H9 (cell line): ENCODE measurements at regions not wholly inside any gene's neighbourhood (a gene's known extent, or its start where the extent isn't known, plus 50 kb on each side); places are given as distances from the start of the nearest gene placed in this dataset.

Experiments
- DNase-seq: peaks from one replicate; pipeline ENCODE4 v3.0.0-alpha.2; 2017
- H2AFZ ChIP-seq: one replicate; pipeline ENCODE4 v1.6.1; 2013; ENCODE audit warnings: mild to moderate bottlenecking, low read length, control low read depth, moderate library complexity
- H2AK5ac ChIP-seq: 2 replicates; pipeline ENCODE4 v1.6.1; 2013; ENCODE audit warnings: low read length, control low read depth, mixed read lengths; ENCODE audit not compliant: insufficient read length
- H2BK120ac ChIP-seq: one replicate; pipeline ENCODE4 v1.6.1; 2013; ENCODE audit warnings: low read depth, mild to moderate bottlenecking, low read length, control low read depth, inconsistent platforms; ENCODE audit not compliant: poor library complexity, severe bottlenecking
- H2BK12ac ChIP-seq: 2 replicates; pipeline ENCODE4 v1.6.1; 2013; ENCODE audit warnings: low read length, control low read depth, mixed read lengths, low read depth; ENCODE audit not compliant: insufficient read length
- H2BK15ac ChIP-seq: 2 replicates; pipeline ENCODE4 v1.6.1; 2013; ENCODE audit warnings: low read depth, low read length, control low read depth
- H2BK20ac ChIP-seq: one replicate; pipeline ENCODE4 v1.6.1; 2013; ENCODE audit warnings: low read depth, mild to moderate bottlenecking, low read length, control low read depth, inconsistent platforms; ENCODE audit not compliant: poor library complexity, severe bottlenecking
- H2BK5ac ChIP-seq: 2 replicates; pipeline ENCODE4 v1.6.1; 2013; ENCODE audit warnings: low read length, control low read depth, mixed read lengths; ENCODE audit not compliant: insufficient read length
- H3K14ac ChIP-seq: 2 replicates; pipeline ENCODE4 v1.6.1; 2013; ENCODE audit warnings: low read length, control low read depth; ENCODE audit not compliant: insufficient read depth
- H3K18ac ChIP-seq: 2 replicates; pipeline ENCODE4 v1.6.1; 2013; ENCODE audit warnings: low read depth, mild to moderate bottlenecking, mixed read lengths, low read length, control low read depth; ENCODE audit not compliant: insufficient read length
- H3K23ac ChIP-seq: 2 replicates; pipeline ENCODE4 v1.6.1; 2013; ENCODE audit warnings: low read length, control low read depth, mixed read lengths, low read depth; ENCODE audit not compliant: insufficient read length
- H3K23me2 ChIP-seq: 2 replicates; pipeline ENCODE4 v1.6.1; 2013; ENCODE audit warnings: low read depth, mild to moderate bottlenecking, mixed read lengths, low read length, control low read depth; ENCODE audit not compliant: insufficient read length, poor library complexity, severe bottlenecking
- H3K27ac ChIP-seq: 2 replicates; pipeline ENCODE4 v1.5.1; 2013; ENCODE audit warnings: low read length, control low read depth, mixed read lengths, low read depth; ENCODE audit not compliant: insufficient read length
- H3K27me3 ChIP-seq: 2 replicates; pipeline ENCODE4 v1.6.1; 2013; ENCODE audit warnings: low read length, control low read depth, inconsistent platforms; ENCODE audit not compliant: insufficient read depth
- H3K4ac ChIP-seq: 2 replicates; pipeline ENCODE4 v1.6.1; 2013; ENCODE audit warnings: low read depth, mild to moderate bottlenecking, control low read depth, inconsistent platforms, low read length, moderate library complexity
- H3K4me1 ChIP-seq: 2 replicates; pipeline ENCODE4 v1.6.1; 2013; ENCODE audit warnings: low read length, control low read depth, inconsistent platforms; ENCODE audit not compliant: insufficient read depth
- H3K4me2 ChIP-seq: 2 replicates; pipeline ENCODE4 v1.6.1; 2013; ENCODE audit warnings: low read length, control low read depth, mixed read lengths; ENCODE audit not compliant: insufficient read length, insufficient read depth
- H3K56ac ChIP-seq: 2 replicates; pipeline ENCODE4 v1.6.1; 2013; ENCODE audit warnings: low read depth, mild to moderate bottlenecking, mixed read lengths, low read length, control low read depth; ENCODE audit not compliant: insufficient read length
- H3K79me1 ChIP-seq: 2 replicates; pipeline ENCODE4 v1.6.1; 2013; ENCODE audit warnings: low read depth, mild to moderate bottlenecking, moderate library complexity, low read length, control low read depth, inconsistent platforms; ENCODE audit not compliant: insufficient read depth, poor library complexity, severe bottlenecking
- H3K79me2 ChIP-seq: 2 replicates; pipeline ENCODE4 v1.6.1; 2013; ENCODE audit warnings: low read length, control low read depth, inconsistent platforms; ENCODE audit not compliant: insufficient read depth
- H3K9ac ChIP-seq: 2 replicates; pipeline ENCODE4 v1.6.1; 2013; ENCODE audit warnings: low read length, control low read depth, mixed read lengths; ENCODE audit not compliant: insufficient read length; ENCODE audit errors: extremely low read depth
- H3K9me3 ChIP-seq: one replicate; pipeline ENCODE4 v1.6.1; 2013; ENCODE audit warnings: low read depth, low read length, inconsistent platforms; ENCODE audit not compliant: control insufficient read depth
- H3T11ph ChIP-seq: one replicate; pipeline ENCODE4 v1.6.1; 2013; ENCODE audit warnings: mild to moderate bottlenecking, low read length, control low read depth, inconsistent platforms
- H4K20me1 ChIP-seq: one replicate; pipeline ENCODE4 v1.6.1; 2013; ENCODE audit not compliant: control insufficient read depth, insufficient read length, insufficient read depth
- H4K5ac ChIP-seq: 2 replicates; pipeline ENCODE4 v1.6.1; 2013; ENCODE audit warnings: low read depth, mild to moderate bottlenecking, mixed read lengths, low read length, control low read depth; ENCODE audit not compliant: insufficient read length
- H4K8ac ChIP-seq: replicated peaks from 2 replicates; pipeline ENCODE4 v1.6.1; 2013; ENCODE audit warnings: low read length, control low read depth, mixed read lengths, low read depth; ENCODE audit not compliant: insufficient read length
- H4K91ac ChIP-seq: 2 replicates; pipeline ENCODE4 v1.6.1; 2013; ENCODE audit warnings: low read depth, mild to moderate bottlenecking, moderate library complexity, mixed read lengths, low read length, control low read depth; ENCODE audit not compliant: insufficient read length
- H3K27ac Mint-ChIP-seq, 3 experiments: 2 replicates in 2 of 3; 3 replicates in 1 of 3; pipeline ENCODE4 v1.8.0; 2020 to 2021; ENCODE audit warnings: mixed read lengths in 3 of 3, mild to moderate bottlenecking in 1 of 3, moderate library complexity in 1 of 3
- H3K27me3 Mint-ChIP-seq: 2 replicates; pipeline ENCODE4 v1.8.0; 2021; ENCODE audit warnings: low read depth, mild to moderate bottlenecking, moderate library complexity, mixed read lengths
- H3K36me3 Mint-ChIP-seq, 3 experiments: 2 replicates in 2 of 3; 3 replicates in 1 of 3; pipeline ENCODE4 v1.8.0; 2020 to 2021; ENCODE audit warnings: low read depth in 3 of 3, mixed read lengths in 3 of 3; ENCODE audit not compliant: insufficient read depth in 1 of 3
- H3K4me1 Mint-ChIP-seq, 2 experiments: 2 replicates each; pipeline ENCODE4 v1.8.0; 2020; ENCODE audit warnings: mixed read lengths in 2 of 2
- H3K4me3 Mint-ChIP-seq, 2 experiments: 2 replicates in 1 of 2; 3 replicates in 1 of 2; pipeline ENCODE4 v1.8.0; 2020 to 2021; ENCODE audit warnings: mild to moderate bottlenecking in 2 of 2, mixed read lengths in 2 of 2, moderate library complexity in 1 of 2
- H3K9me3 Mint-ChIP-seq, 2 experiments: 2 replicates in 1 of 2; 3 replicates in 1 of 2; pipeline ENCODE4 v1.8.0; 2020; ENCODE audit warnings: mild to moderate bottlenecking in 2 of 2, mixed read lengths in 2 of 2, moderate library complexity in 1 of 2
- CTCF ChIP-seq: fragments of 200-600 bp; sonication (generic); conservative IDR thresholded peaks from 3 replicates; pipeline ENCODE4 v1.8.0; 2021; ENCODE audit warnings: antibody characterized with exemption, mild to moderate bottlenecking
- WGBS: extraction: QIAGEN DNeasy Blood & Tissue Kit; methylation state at CpG from one replicate; pipeline ENCODE4 v1.1.7; 2013; ENCODE audit warnings: missing lambda C conversion rate, low lambda C conversion rate, mixed read lengths; ENCODE audit not compliant: insufficient read length; ENCODE audit errors: extremely low coverage; 5-methylcytosine and 5-hydroxymethylcytosine counted together

- Histone ChIP-seq H2BK20ac (peak overlapping the region; percentile 98), H3K4ac (no peak overlapping the region), H3K23ac (no peak overlapping the region), H2BK5ac (no peak overlapping the region), H3K9ac (no peak overlapping the region), H3K9me3 (no peaks in the 10 kb centered on the region), H3K79me2 (no peaks in the 10 kb centered on the region), H3K27ac (peak overlapping the region; percentile 85), H3K4me1 (peaks cover 3% of the 10 kb centered on the region; the same call in 1 of the 2 replicates), H3T11ph (peak overlapping the region; percentile 96), H2BK12ac (peak overlapping the region; percentile 82), H3K56ac (no peak overlapping the region), H2AFZ (peak overlapping the region; percentile 96), H3K27me3 (no peaks in the 10 kb centered on the region), H3K23me2 (no peaks in the 10 kb centered on the region), H3K4me2 (peak overlapping the region; percentile 78), H2AK5ac (no peak overlapping the region), H3K79me1 (no peaks in the 10 kb centered on the region), H2BK15ac (no peak overlapping the region), H4K5ac (peak overlapping the region; percentile 69), H3K14ac (peak overlapping the region; percentile 88; the same call in 1 of the 2 replicates), H3K18ac (peak overlapping the region; percentile 96), H4K91ac (no peak overlapping the region), H2BK120ac (peak overlapping the region; percentile 92), H4K20me1 (no peaks in the 10 kb centered on the region), H4K8ac (no peak overlapping the region)
- TF ChIP-seq CTCF, result no peak
- Mint-ChIP-seq H3K27ac (peak overlapping the region; percentile 97 to 99 (median 99)), H3K27me3 (no peaks in the 10 kb centered on the region), H3K4me1 (peaks cover 27 to 30% of the 10 kb centered on the region in 2 experiments), H3K4me3 (peak overlapping the region; percentile 28 to 53; a peak in 3 of 5 replicates), H3K36me3 (peaks cover 7 to 20% (median 18%) of the 10 kb centered on the region in 3 experiments; a peak in 6 of 7 replicates), H3K9me3 (peaks cover 16 to 23% of the 10 kb centered on the region in 2 experiments)
- DNase-seq, result peak; percentile 86
- WGBS, result no CpG with 5 or more reads among the region's 9 CpGs
Measured at GRCh38 chr2:62354771-62355561, 151.0 kb downstream of the TMEM17 start.
